Endothelial cell of umbilical vein (primary cell): ENCODE measurements at regions not wholly inside any gene's neighbourhood (a gene's known extent, or its start where the extent isn't known, plus 50 kb on each side); places are given as distances from the start of the nearest gene placed in this dataset.

Source experiments
- BruUV-seq: library from RNA; stranded (reverse); fragments of 400-500 nt; replicated peaks from 2 replicates; lab custom pipeline; 2021; lab: Mats Ljungman, UMichigan
- CTCF ChIA-PET: fragments of 300-600, 350-600 bp; sonication (Branson Sonifier 250); formaldehyde crosslinking; loops from one replicate; lab custom pipeline; 2021; ENCODE audit warnings: antibody characterized with exemption, inconsistent platforms; lab: Charles Lee
- POLR2A ChIA-PET: fragments of 300-600, 350-600 bp; sonication (Branson Sonifier 250); formaldehyde crosslinking; loops from one replicate; lab custom pipeline; 2021; ENCODE audit warnings: antibody characterized with exemption, inconsistent platforms; lab: Charles Lee
- DNase-seq: peaks from one replicate; pipeline ENCODE4 v3.0.0-alpha.2; 2011; ENCODE audit warnings: low read depth, low spot score
- FAIRE-seq: peaks from 2 replicates; lab custom pipeline; 2011; peaks lifted over from hg19 to GRCh38; lab: Jason Lieb, UNC
- H2AFZ ChIP-seq: 2 replicates; pipeline ENCODE4 v1.6.0; 2012; ENCODE audit warnings: low read depth, low read length, control low read depth, inconsistent platforms
- H3K27ac ChIP-seq: 2 replicates; pipeline ENCODE4 v1.5.1; 2011; ENCODE audit warnings: low read depth, mild to moderate bottlenecking, control low read depth, low read length, moderate library complexity; ENCODE audit not compliant: insufficient read depth
- H3K27me3 ChIP-seq, 2 experiments: 2 replicates each; pipeline versions ENCODE4 v1.6.0 to v1.6.1; 2011; ENCODE audit warnings: low read length in 2 of 2, mixed read lengths in 1 of 2; ENCODE audit not compliant: control insufficient read depth in 2 of 2, insufficient read depth in 2 of 2
- H3K36me3 ChIP-seq, 2 experiments: 2 replicates in 1 of 2; 3 replicates in 1 of 2; pipeline ENCODE4 v1.5.1; 2011; ENCODE audit warnings: low read length in 2 of 2, mild to moderate bottlenecking in 1 of 2, moderate library complexity in 1 of 2; ENCODE audit not compliant: control insufficient read depth in 2 of 2, insufficient read depth in 2 of 2; ENCODE audit errors: extremely low read depth in 1 of 2
- H3K4me1 ChIP-seq: 3 replicates; pipeline ENCODE4 v1.5.1; 2011; ENCODE audit warnings: mild to moderate bottlenecking, low read length; ENCODE audit not compliant: control insufficient read depth, insufficient read depth; ENCODE audit errors: extremely low read depth
- H3K4me2 ChIP-seq: 2 replicates; pipeline ENCODE4 v1.6.1; 2011; ENCODE audit warnings: low read length, control low read depth, mixed read lengths; ENCODE audit not compliant: insufficient read depth
- H3K4me3 ChIP-seq, 3 experiments: fragments of 200-600 bp in 1 of 3; sonication (generic), shearing (Covaris generic) in 1 of 3; replicated peaks in 1 of 3; 2 replicates each; pipeline ENCODE4 v1.5.1; 2011 to 2016; ENCODE audit warnings: control low read depth in 3 of 3, low read length in 3 of 3, mild to moderate bottlenecking in 2 of 3, inconsistent platforms in 1 of 3, low read depth in 1 of 3, moderate library complexity in 1 of 3; ENCODE audit not compliant: insufficient read depth in 1 of 3
- H3K79me2 ChIP-seq: 2 replicates; pipeline ENCODE4 v1.6.0; 2012; ENCODE audit warnings: low read length, inconsistent platforms; ENCODE audit not compliant: control insufficient read depth, insufficient read depth
- H3K9ac ChIP-seq: replicated peaks from 2 replicates; pipeline ENCODE3; 2011; ENCODE audit warnings: low read length, control low read depth; ENCODE audit not compliant: insufficient read depth; ENCODE audit errors: extremely low read depth
- H3K9me1 ChIP-seq: replicated peaks from 3 replicates; pipeline ENCODE4 v1.6.0; 2011; ENCODE audit warnings: mild to moderate bottlenecking, low read length; ENCODE audit not compliant: control insufficient read depth, insufficient read depth; ENCODE audit errors: extremely low read depth
- H3K9me3 ChIP-seq: replicated peaks from 2 replicates; pipeline ENCODE4 v1.5.1; 2012; ENCODE audit warnings: low read length, inconsistent platforms; ENCODE audit not compliant: control insufficient read depth, insufficient read depth
- H4K20me1 ChIP-seq: replicated peaks from 2 replicates; pipeline ENCODE3; 2011; ENCODE audit warnings: mild to moderate bottlenecking, low read length; ENCODE audit not compliant: control insufficient read depth, insufficient read depth; ENCODE audit errors: extremely low read depth
- EZH2 ChIP-seq: IDR thresholded peaks from 2 replicates; pipeline ENCODE4 v1.6.1; 2012; ENCODE audit warnings: borderline replicate concordance, low read depth, mild to moderate bottlenecking, moderate library complexity, low read length, inconsistent platforms; ENCODE audit not compliant: severe bottlenecking
- FOS ChIP-seq: IDR thresholded peaks from 2 replicates; pipeline ENCODE4 v1.6.1; 2011; ENCODE audit warnings: mild to moderate bottlenecking, low read length, moderate library complexity, borderline replicate concordance; ENCODE audit not compliant: insufficient read depth
- GATA2 ChIP-seq: IDR thresholded peaks from 2 replicates; pipeline ENCODE4 v1.7.0; 2011; ENCODE audit warnings: low read depth, mild to moderate bottlenecking, moderate library complexity, mixed read lengths, low read length; ENCODE audit not compliant: insufficient read length, insufficient read depth
- JUN ChIP-seq: IDR thresholded peaks from 2 replicates; pipeline ENCODE4 v1.6.1; 2011; ENCODE audit warnings: borderline replicate concordance, low read depth; ENCODE audit not compliant: insufficient read length, insufficient read depth
- MYC ChIP-seq: IDR thresholded peaks from one replicate; pipeline ENCODE4 v1.6.1; 2011; ENCODE audit warnings: mild to moderate bottlenecking, low read depth, low read length
- POLR2A ChIP-seq: IDR thresholded peaks from 2 replicates; pipeline ENCODE4 v1.6.1; 2012; ENCODE audit warnings: low read depth, mild to moderate bottlenecking, control low read depth, low read length
- POLR2AphosphoS5 ChIP-seq: IDR thresholded peaks from 2 replicates; pipeline ENCODE4 v1.6.1; 2012; ENCODE audit warnings: low read depth, mild to moderate bottlenecking, control low read depth, low read length, moderate library complexity; ENCODE audit not compliant: insufficient read depth
- dilution Hi-C: fragments of 300-500 bp; cut with MboI; formaldehyde crosslinking; loops from one replicate; pipeline ENCODE4 v1.15.0; 2019; ENCODE audit warnings: low sequenced_read_pairs; ENCODE audit not compliant: extremely low pct_ligation_motif_present
- intact Hi-C: fragments of 100-400 bp; cut with micrococcal nuclease; formaldehyde crosslinking; loops from one replicate; pipeline ENCODE4 v1.10.0; 2022
- TF ChIP-seq, protein P1 (sequence below): IDR thresholded peaks from 2 replicates; pipeline ENCODE4 v1.6.1; 2011; ENCODE audit not compliant: insufficient read depth, insufficient read length
- TF ChIP-seq, protein P2 (sequence below), 2 donors: IDR thresholded peaks; 1 replicate in 1 of 2; 2 replicates in 1 of 2; pipeline ENCODE4 v1.5.1; 2011; ENCODE audit warnings: low read length in 2 of 2, mild to moderate bottlenecking in 2 of 2, moderate library complexity in 2 of 2, control low read depth in 1 of 2, inconsistent platforms in 1 of 2, low read depth in 1 of 2; ENCODE audit not compliant: insufficient read depth in 1 of 2; ENCODE audit errors: extremely low read depth in 1 of 2

DNA sequence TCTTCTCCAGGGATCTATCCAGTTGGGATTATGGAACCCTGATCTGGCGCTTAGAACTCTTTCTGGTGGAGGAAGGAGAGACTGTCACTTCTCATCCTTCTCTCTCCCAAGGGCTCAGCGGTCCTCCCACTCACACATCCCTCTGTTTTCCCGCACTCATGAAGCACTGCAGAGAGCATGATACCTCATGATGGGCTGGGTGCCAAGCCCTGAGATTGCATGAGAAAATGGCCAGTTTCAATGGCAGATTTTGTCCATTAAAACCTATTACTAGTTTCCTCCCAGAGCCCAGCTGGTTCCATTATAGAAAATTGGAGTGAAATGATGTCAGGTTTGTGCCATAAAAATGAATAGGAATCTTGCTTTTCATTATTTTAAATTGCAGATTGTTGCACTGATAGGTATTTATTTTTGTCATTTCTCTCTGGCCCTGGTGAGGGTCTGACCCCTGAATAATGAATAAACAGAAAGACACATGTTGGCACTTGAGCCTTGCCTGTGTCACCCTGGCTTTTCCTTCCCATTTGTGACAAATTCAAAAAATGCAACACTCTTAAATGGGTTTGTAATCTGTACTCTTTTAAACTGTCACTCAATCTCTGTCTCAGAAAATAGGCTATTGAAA, 1151.1 kb downstream of the TYW1 start:
- no peak overlapping the region for H3K4me2 ChIP-seq
- FAIRE-seq (no peak), DNase-seq (no peak)
- H3K79me2 ChIP-seq = no peaks in the 10 kb centered on the region
- peaks cover 2% of the 10 kb centered on the region for H3K9me3 ChIP-seq
- dilution Hi-C loops (no loop called here), intact Hi-C loops (no loop called here)
- CTCF ChIA-PET = no interaction called here
- TF ChIP-seq POLR2AphosphoS5 (no peak), JUN (no peak), GATA2 (no peak), POLR2A (no peak), MYC (no peak), EZH2 (no peak), FOS (no peak)
- TF ChIP-seq, protein P1, sequence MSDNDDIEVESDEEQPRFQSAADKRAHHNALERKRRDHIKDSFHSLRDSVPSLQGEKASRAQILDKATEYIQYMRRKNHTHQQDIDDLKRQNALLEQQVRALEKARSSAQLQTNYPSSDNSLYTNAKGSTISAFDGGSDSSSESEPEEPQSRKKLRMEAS = no peak
- no peak overlapping the region for H3K9ac ChIP-seq
- H2AFZ ChIP-seq = no peak overlapping the region
- no peak overlapping the region for H3K4me3 ChIP-seq
- POLR2A ChIA-PET = no interaction called here
- no peaks in the 10 kb centered on the region for H4K20me1 ChIP-seq
- H3K4me1 ChIP-seq = no peaks in the 10 kb centered on the region
- BruUV-seq = no TSS peak
- H3K27ac ChIP-seq = no peak overlapping the region
- H3K36me3 ChIP-seq = no peaks in the 10 kb centered on the region
- no peaks in the 10 kb centered on the region for H3K9me1 ChIP-seq
- no peaks in the 10 kb centered on the region for H3K27me3 ChIP-seq

DNA sequence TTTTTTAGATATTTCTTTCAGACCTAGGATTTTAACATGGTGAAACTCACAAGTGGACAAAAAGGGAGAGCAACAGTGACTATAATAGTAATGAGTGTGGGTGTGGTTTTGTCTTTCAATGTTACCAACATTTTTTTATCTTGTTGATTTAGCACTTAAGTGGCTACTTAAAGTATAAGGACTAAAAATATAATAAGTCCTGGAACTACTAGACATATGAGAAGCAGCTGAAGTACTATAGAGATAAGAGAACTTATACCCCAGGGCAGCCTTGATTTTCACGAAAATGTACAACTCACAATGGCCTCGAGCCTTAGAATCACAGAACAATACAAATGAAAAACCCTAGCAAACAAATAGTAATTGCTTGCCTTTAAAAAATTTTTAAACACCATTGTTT, 1151.8 kb downstream of the TYW1 start:
- dilution Hi-C loops (no loop called here), intact Hi-C loops (no loop called here)
- FAIRE-seq (no peak), DNase-seq (no peak)
- H4K20me1 ChIP-seq = no peaks in the 10 kb centered on the region
- H3K4me2 ChIP-seq = no peak overlapping the region
- no peak overlapping the region for H3K9ac ChIP-seq
- TF ChIP-seq FOS (no peak), MYC (no peak), POLR2AphosphoS5 (no peak)
- TF ChIP-seq, protein P2, sequence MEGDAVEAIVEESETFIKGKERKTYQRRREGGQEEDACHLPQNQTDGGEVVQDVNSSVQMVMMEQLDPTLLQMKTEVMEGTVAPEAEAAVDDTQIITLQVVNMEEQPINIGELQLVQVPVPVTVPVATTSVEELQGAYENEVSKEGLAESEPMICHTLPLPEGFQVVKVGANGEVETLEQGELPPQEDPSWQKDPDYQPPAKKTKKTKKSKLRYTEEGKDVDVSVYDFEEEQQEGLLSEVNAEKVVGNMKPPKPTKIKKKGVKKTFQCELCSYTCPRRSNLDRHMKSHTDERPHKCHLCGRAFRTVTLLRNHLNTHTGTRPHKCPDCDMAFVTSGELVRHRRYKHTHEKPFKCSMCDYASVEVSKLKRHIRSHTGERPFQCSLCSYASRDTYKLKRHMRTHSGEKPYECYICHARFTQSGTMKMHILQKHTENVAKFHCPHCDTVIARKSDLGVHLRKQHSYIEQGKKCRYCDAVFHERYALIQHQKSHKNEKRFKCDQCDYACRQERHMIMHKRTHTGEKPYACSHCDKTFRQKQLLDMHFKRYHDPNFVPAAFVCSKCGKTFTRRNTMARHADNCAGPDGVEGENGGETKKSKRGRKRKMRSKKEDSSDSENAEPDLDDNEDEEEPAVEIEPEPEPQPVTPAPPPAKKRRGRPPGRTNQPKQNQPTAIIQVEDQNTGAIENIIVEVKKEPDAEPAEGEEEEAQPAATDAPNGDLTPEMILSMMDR (IDR thresholded peaks at IDR 0.05; ENCODE audit: extremely low read depth in 1 of 2, insufficient read depth in 1 of 2, low read depth in 1 of 2, low read length in 2 of 2) = no peak
- no peak overlapping the region for H3K27ac ChIP-seq
- ChIA-PET POLR2A (no interaction called here), CTCF (no interaction called here)
- no peaks in the 10 kb centered on the region for H3K79me2 ChIP-seq
- H3K36me3 ChIP-seq = no peaks in the 10 kb centered on the region
- no peak overlapping the region for H3K4me3 ChIP-seq
- H3K9me3 ChIP-seq = peaks cover 2% of the 10 kb centered on the region
- H3K27me3 ChIP-seq = no peaks in the 10 kb centered on the region
- H3K9me1 ChIP-seq = no peaks in the 10 kb centered on the region
- no peak overlapping the region for H2AFZ ChIP-seq
- BruUV-seq = no TSS peak
- no peaks in the 10 kb centered on the region for H3K4me1 ChIP-seq
